A673 (cell line): ENCODE measurements at regions not wholly inside any gene's neighbourhood (a gene's known extent, or its start where the extent isn't known, plus 50 kb on each side); places are given as distances from the start of the nearest gene placed in this dataset.

ENCODE experiments used
- EZH2 ChIP-seq: fragments of 200-600 bp; sonication (generic); IDR thresholded peaks from 2 replicates; pipeline ENCODE4 v1.6.1; 2017; ENCODE audit warnings: borderline replicate concordance, low read depth, mild to moderate bottlenecking, mixed read lengths, antibody characterized with exemption, low read length; ENCODE audit not compliant: poor library complexity, severe bottlenecking
- TF ChIP-seq, protein P1 (sequence below): fragments of 300-800, 200-600 bp; sonication (generic); conservative IDR thresholded peaks from 2 replicates; pipeline ENCODE4 v1.5.1; 2017; ENCODE audit warnings: low read depth, mild to moderate bottlenecking, antibody characterized with exemption, low read length, moderate library complexity, mixed read lengths

DNA sequence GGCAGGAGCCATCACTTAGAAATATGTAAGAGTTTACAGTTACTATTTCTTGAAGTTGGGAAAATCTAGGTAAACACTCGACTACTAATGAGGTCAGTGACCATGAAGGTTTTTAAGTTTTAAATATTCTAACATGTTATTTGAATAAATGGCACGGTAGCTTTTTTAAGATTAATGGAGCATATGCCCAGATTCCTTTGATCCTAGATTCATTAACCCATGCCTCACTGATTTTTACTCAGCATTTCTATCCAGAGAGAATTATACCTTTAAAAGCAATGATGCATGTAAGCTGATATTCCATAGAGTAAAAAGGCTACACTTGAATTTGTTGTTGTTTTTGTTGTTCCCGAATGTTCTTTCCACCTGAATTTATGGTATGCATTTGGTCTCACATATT is 541.4 kb downstream of the DACH1 start:
- TF ChIP-seq, protein P1, sequence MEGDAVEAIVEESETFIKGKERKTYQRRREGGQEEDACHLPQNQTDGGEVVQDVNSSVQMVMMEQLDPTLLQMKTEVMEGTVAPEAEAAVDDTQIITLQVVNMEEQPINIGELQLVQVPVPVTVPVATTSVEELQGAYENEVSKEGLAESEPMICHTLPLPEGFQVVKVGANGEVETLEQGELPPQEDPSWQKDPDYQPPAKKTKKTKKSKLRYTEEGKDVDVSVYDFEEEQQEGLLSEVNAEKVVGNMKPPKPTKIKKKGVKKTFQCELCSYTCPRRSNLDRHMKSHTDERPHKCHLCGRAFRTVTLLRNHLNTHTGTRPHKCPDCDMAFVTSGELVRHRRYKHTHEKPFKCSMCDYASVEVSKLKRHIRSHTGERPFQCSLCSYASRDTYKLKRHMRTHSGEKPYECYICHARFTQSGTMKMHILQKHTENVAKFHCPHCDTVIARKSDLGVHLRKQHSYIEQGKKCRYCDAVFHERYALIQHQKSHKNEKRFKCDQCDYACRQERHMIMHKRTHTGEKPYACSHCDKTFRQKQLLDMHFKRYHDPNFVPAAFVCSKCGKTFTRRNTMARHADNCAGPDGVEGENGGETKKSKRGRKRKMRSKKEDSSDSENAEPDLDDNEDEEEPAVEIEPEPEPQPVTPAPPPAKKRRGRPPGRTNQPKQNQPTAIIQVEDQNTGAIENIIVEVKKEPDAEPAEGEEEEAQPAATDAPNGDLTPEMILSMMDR = no peak
- no peak for TF ChIP-seq EZH2
